Keratinocyte (primary cell): ENCODE measurements at regions not wholly inside any gene's neighbourhood (a gene's known extent, or its start where the extent isn't known, plus 50 kb on each side); places are given as distances from the start of the nearest gene placed in this dataset.

Experiments
- CTCF ChIP-seq, 3 experiments: IDR thresholded peaks in 1 of 3; conservative IDR thresholded peaks in 1 of 3; optimal IDR thresholded peaks in 1 of 3; 2 replicates in 2 of 3; 3 replicates in 1 of 3; pipeline versions ENCODE3 to v1.5.1; 2011; ENCODE audit warnings: low read length in 3 of 3, mild to moderate bottlenecking in 3 of 3, moderate library complexity in 2 of 3, control low read depth in 1 of 3, inconsistent platforms in 1 of 3; ENCODE audit not compliant: insufficient read depth in 2 of 3; ENCODE audit errors: extremely low read depth in 1 of 3
- EZH2 ChIP-seq: IDR thresholded peaks from one replicate; pipeline ENCODE4 v1.6.1; 2012; ENCODE audit warnings: inconsistent platforms, mild to moderate bottlenecking, low read length, moderate library complexity

GRCh38 chr20:48333707-48334106 is 494.1 kb downstream of the PREX1 start:
- no peak for TF ChIP-seq CTCF (optimal IDR thresholded peaks at IDR 0.05 in 1 of 3, IDR thresholded peaks at IDR 0.05 in 1 of 3, conservative IDR thresholded peaks at IDR 0.05 in 1 of 3; ENCODE audit: extremely low read depth in 1 of 3, insufficient read depth in 2 of 3, low read length in 3 of 3)
- TF ChIP-seq EZH2 = no peak
